Inflammatory macrophage treated with lipopolysaccharide for 1 hour (primary cell): ENCODE measurements at regions not wholly inside any gene's neighbourhood (a gene's known extent, or its start where the extent isn't known, plus 50 kb on each side); places are given as distances from the start of the nearest gene placed in this dataset.
"Not testable (repeated sequence)": the region's sequence is repeated elsewhere in the genome, so short reads cannot be mapped to it uniquely, and the experiment has no call there.

Experiments
- DNase-seq, 2 donors: peaks; one replicate each; pipeline ENCODE4 v3.0.0-alpha.2; 2020 to 2022

DNA sequence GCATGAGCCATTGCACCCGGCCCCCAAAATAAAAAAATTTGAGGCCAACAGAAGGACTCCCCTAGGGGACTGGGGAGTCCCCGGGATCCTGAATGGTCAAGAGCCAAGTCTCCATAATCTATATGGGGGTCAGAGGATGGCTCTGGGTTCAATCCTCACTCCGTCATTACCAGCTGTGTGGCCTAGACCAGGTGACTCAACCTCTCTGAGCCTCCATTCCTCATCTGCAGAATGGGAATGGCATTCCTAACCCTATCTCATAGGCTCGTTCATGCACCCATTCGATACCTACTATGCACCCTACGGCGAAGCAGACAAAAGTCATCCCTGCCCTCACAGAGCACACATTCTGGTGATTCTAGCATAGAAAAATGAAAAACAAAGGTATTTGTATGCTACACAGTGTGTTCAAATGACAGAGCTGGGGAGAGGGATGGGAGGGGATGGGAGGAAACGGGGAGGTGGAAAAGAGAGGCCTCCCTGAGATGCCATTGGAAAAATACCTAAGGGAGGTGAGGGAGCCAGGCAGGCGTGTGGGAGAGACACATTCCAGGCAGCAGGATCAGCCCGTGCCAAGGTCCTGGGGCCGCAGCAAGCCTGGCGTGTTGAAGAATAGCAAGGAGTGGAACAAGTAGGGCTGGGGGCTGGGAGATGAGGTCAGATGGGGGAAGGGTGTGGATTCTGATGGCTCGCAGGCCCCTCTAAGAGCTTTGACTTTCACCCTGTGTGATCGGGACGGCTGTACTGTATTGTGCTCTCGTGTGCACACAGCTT is 71.2 kb downstream of the RMI2 start:
- no peak for DNase-seq

DNA sequence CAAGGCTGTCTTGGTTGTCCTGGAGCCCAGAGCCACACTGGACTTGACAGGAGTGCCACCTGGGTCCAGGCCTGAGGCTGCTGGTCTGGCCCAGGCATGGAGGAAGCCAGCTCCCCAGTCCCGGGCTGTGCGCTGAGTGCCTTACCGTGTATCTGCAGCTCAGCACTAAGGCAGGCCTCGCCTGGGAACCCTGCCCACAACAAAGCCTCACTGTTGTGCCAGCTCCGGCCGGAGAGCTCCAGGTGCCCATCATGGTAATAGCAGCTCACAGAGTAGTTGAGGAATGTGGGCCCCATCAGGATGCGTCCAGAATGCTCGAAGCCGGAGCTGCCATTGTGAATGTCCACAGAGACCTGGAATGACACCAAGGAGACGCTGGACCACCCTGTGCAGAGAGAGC is 72.2 kb downstream of the RMI2 start:
- no peak for DNase-seq

- no peak for DNase-seq
Measured at GRCh38 chr16:11418506-11418905, 73.2 kb downstream of the RMI2 start.

DNA sequence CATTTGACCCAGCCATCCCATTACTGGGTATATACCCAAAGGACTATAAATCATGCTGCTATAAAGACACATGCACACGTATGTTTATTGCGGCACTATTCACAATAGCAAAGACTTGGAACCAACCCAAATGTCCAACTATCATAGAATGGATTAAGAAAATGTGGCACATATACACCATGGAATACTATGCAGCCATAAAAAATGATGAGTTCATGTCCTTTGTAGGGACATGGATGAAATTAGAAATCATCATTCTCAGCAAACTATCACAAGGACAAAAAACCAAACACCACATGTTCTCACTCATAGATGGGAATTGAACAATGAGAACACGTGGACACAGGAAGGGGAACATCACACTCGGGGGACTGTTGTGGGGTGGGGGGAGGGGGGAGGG is 74.8 kb downstream of the RMI2 start:
- not testable (repeated sequence) for DNase-seq

DNA sequence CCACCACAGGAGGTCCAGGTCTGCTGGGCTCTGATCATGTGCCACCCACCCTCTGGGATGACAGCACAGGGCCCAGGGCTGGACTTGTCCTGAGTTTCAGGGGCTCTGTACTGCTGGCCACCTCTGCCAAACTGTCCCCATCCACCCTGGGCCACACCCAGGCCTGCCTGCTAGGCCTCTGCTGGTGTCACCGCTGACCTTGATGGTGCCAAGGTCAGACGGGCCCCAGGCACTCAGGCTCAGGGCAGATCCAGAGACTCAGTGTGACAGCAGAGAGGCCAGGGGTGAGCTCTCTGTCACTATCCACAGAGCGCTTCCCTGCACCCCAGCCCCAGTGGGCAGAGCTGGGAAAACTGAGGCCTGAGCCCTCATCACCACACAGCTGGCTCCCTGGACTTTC is 75.6 kb downstream of the RMI2 start:
- DNase-seq = no peak

- DNase-seq = no peak
Measured at GRCh38 chr16:11422381-11423314, 77.4 kb downstream of the RMI2 start.

DNA sequence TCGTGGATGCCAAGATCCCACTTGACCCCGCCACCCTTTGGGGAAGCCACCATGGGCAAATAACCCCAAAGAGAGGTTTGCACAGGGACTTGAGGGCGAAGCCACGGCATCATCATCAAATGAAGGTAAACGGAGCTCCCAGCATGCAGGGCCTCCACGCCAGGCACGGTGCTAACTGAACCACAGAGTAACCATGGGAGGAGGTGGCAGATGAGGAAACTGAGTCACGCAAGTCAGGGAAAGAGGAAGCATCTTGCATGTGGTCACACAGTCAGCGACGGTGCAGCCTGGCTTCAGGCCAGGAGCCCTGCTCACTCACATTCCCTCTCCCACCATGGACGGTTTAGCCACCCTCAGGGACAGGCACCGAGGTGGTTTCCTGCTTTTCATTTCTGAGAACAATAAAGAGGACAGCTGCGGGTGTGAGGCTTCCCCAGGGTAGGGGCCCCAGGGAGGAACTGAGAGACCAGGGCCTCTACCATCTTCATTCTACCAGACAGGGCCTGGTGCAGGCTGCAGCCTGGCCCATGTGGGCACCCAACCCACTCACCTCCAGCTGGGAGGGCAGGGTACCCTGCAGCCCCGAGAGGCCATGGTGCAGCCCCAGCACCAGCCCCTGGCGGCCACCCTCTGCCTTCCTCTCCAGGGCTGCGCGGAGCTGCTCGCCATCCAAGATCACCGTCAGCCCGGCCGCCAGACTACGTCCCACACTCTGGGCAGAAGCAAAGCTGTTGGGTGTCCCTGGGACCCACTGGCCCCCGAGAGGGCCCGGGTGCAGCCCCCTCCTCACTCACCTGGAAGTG is 78.3 kb downstream of the RMI2 start:
- peak; percentile 23 to 26 for DNase-seq

DNA sequence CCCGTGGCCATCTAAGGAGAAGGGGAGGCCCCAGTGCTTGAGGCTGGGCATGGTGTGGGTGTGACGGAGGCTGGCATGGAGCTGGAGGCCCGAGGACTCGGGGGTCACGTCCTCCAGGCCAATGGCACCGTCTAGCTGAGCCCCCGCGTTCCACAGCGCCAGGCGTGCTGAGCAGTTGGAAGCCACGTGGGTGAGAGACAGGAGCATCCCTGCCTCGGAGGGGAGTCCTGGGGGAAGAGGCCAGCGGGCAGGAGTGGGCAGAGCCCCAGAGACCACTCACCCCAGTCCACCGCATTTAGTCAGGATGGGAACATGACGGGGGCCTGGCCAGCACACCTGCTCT is 78.8 kb downstream of the RMI2 start:
- no peak for DNase-seq

DNA sequence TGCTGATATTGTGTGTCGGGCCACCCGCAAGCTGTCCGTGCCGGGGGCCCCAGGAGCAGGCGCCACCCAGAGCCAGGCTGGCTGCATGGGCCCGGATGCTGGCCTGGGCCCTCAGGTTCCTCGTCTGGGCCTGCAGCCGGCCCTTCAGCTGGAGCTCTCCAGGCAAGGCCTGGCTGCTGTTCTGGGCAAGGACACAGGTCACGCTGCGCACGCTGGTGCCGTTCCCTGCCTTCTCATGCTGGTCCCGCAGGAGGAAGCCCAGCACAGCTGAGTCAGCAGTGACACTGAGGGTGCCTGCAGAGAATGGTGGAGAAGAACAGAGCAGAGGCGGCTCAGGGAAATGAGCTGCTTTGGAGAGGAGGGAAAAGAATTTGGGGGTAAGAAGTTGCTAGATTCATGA is 79.9 kb downstream of the RMI2 start:
- no peak for DNase-seq

DNA sequence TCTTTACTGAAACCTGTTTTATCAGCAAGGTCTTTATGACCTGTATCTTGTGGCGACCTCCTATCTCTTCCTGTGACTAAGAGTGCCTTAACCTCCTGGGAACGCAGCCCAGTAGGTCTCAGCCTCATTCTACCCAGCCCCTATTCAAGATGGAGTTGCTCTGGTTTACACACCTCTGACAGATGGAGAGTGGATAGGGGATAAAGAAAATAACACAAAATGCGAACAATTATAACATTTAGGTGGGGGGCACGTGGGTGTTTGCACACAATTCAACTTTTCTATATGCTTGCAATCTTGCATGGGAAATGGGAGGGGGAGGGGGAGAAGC is 83.3 kb downstream of the RMI2 start:
- no peak for DNase-seq

GRCh38 chr16:11429123-11429522 is 83.9 kb downstream of the RMI2 start:
- no peak for DNase-seq

- DNase-seq = no peak
Measured at GRCh38 chr16:11429823-11430222, 84.6 kb downstream of the RMI2 start.

DNA sequence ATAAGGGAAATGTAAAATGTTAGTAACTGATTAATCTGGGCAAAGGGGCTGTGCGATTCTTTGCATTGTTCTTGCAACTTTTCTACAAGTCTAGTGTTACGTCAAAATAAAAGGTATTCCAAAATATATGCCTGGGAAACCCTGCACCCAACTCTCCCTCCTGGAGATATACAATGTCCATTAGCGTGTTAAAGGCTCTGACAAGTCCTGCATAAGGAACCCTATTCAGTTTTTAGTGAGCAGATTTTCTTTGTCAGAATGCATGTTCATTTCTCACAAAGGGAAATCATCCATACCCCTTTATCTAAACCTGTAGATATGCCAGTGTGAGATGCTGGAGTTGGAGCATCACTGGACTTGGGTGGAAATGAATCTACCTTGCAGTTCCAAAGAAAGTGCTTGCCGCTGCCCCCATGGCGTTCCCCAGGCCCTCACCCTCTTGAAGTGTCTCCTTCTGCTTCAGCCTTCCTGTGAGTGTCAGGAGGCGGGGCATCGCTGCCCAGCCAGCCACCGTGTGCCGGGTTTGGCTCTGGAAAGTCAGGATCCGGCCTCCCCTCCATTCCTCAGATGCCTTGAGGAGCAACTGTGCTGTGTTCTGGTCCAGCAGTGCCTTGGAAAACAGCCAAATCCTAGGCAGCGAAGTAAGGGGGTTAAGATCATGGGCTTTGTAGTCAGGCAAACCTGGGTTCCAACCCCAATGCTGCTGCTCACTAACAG is 85.5 kb downstream of the RMI2 start:
- DNase-seq = no peak

- DNase-seq = peak; percentile 40 to 77
Measured at GRCh38 chr16:11431915-11432465, 86.7 kb downstream of the RMI2 start.

- DNase-seq = no peak
Measured at GRCh38 chr16:11432856-11433395, 87.7 kb downstream of the RMI2 start.

- no peak for DNase-seq
Measured at GRCh38 chr16:11435576-11435975, 90.3 kb downstream of the RMI2 start.

GRCh38 chr16:11437069-11437468 is 91.8 kb downstream of the RMI2 start:
- DNase-seq = no peak

GRCh38 chr16:11439790-11440656 is 94.8 kb downstream of the RMI2 start:
- DNase-seq = no peak

DNA sequence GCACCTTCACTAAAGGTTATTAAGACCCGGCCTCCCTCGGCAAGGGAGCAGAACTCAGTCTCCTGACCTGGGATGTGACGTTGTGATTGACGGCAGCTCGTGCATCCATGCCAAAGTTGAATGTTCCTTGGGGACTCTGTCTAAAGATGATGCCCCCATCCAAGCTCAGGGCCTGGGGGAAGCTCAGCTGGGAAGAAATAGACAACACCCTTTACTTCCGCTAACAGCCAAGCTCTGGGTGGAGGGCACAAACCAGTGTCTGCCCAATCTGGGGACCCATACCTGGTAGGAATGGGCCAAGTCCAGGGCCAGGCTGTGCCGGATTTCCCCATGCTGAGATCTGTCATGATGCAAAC is 95.4 kb downstream of the RMI2 start:
- DNase-seq = no peak

- no peak for DNase-seq
Measured at GRCh38 chr16:11445486-11445885, 100.2 kb downstream of the RMI2 start.

GRCh38 chr16:11446566-11447119 is 101.4 kb downstream of the RMI2 start:
- no peak for DNase-seq
